ENCODE measurements at regions not wholly inside any gene's neighbourhood (a gene's known extent, or its start where the extent isn't known, plus 50 kb on each side); places are given as distances from the start of the nearest gene placed in this dataset.

GRCh38 chr10:129203819-129204218, 263.2 kb upstream of the MGMT start:
- TF ChIP-seq EZH2 (IDR thresholded peaks at IDR 0.05; ENCODE audit: borderline replicate concordance, low read length) = no peak
- TF ChIP-seq, protein P1, sequence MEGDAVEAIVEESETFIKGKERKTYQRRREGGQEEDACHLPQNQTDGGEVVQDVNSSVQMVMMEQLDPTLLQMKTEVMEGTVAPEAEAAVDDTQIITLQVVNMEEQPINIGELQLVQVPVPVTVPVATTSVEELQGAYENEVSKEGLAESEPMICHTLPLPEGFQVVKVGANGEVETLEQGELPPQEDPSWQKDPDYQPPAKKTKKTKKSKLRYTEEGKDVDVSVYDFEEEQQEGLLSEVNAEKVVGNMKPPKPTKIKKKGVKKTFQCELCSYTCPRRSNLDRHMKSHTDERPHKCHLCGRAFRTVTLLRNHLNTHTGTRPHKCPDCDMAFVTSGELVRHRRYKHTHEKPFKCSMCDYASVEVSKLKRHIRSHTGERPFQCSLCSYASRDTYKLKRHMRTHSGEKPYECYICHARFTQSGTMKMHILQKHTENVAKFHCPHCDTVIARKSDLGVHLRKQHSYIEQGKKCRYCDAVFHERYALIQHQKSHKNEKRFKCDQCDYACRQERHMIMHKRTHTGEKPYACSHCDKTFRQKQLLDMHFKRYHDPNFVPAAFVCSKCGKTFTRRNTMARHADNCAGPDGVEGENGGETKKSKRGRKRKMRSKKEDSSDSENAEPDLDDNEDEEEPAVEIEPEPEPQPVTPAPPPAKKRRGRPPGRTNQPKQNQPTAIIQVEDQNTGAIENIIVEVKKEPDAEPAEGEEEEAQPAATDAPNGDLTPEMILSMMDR (conservative IDR thresholded peaks at IDR 0.05 in 1 of 2, IDR thresholded peaks at IDR 0.05 in 1 of 2; ENCODE audit: extremely low read depth in 1 of 2, insufficient read depth in 1 of 2, low read depth in 1 of 2, low read length in 2 of 2) = no peak

All from mammary epithelial cell (primary cell).